Karpas-422 (cell line): ENCODE measurements at regions not wholly inside any gene's neighbourhood (a gene's known extent, or its start where the extent isn't known, plus 50 kb on each side); places are given as distances from the start of the nearest gene placed in this dataset.

ENCODE experiments used
- DNase-seq: peaks from one replicate; pipeline ENCODE4 v3.0.0-alpha.2; 2015
- H2AFZ ChIP-seq: fragments of 200-600 bp; sonication (generic); 2 replicates; pipeline ENCODE4 v1.6.1; 2014; ENCODE audit warnings: antibody characterized with exemption, low read length, mixed read lengths
- H3K27ac ChIP-seq: fragments of 200-600 bp; sonication (generic); 2 replicates; pipeline ENCODE4 v1.5.1; 2014; ENCODE audit warnings: mild to moderate bottlenecking, low read length, moderate library complexity
- H3K27me3 ChIP-seq: fragments of 200-600 bp; sonication (generic); 2 replicates; pipeline ENCODE4 v1.6.1; 2014; ENCODE audit warnings: low read length, mixed read lengths
- H3K36me3 ChIP-seq: fragments of 200-600 bp; sonication (generic); 2 replicates; pipeline ENCODE4 v1.6.1; 2014; ENCODE audit warnings: low read length, mixed read lengths; ENCODE audit not compliant: insufficient read depth
- H3K4me1 ChIP-seq: fragments of 200-600 bp; sonication (generic); 2 replicates; pipeline ENCODE4 v1.6.1; 2014; ENCODE audit warnings: mild to moderate bottlenecking, low read length, mixed read lengths
- H3K4me2 ChIP-seq: fragments of 200-600 bp; sonication (generic); 2 replicates; pipeline ENCODE4 v1.6.1; 2014; ENCODE audit warnings: low read length, low read depth, mild to moderate bottlenecking; ENCODE audit not compliant: poor library complexity, severe bottlenecking
- H3K4me3 ChIP-seq: fragments of 200-600 bp; sonication (generic); 2 replicates; pipeline ENCODE4 v1.5.1; 2014; ENCODE audit warnings: mild to moderate bottlenecking, antibody characterized with exemption, low read length, mixed read lengths
- H3K79me2 ChIP-seq: fragments of 200-600 bp; sonication (generic); 2 replicates; pipeline ENCODE4 v1.6.1; 2014; ENCODE audit warnings: mild to moderate bottlenecking, low read length, mixed read lengths
- H3K9ac ChIP-seq: fragments of 200-600 bp; sonication (generic); 2 replicates; pipeline ENCODE4 v1.6.0; 2014; ENCODE audit warnings: low read length
- H3K9me2 ChIP-seq: fragments of 200-600 bp; sonication (generic), shearing (Covaris generic); replicated peaks from 2 replicates; pipeline ENCODE4 v1.6.0; 2014; ENCODE audit warnings: mild to moderate bottlenecking, low read length, moderate library complexity; ENCODE audit not compliant: insufficient read depth
- H3K9me3 ChIP-seq: fragments of 300-700, 200-600 bp; sonication (generic); 2 replicates; pipeline ENCODE4 v1.6.1; 2014; ENCODE audit warnings: low read length, mixed read lengths
- H4K20me1 ChIP-seq: fragments of 200-600 bp; sonication (generic); 2 replicates; pipeline ENCODE4 v1.6.1; 2014; ENCODE audit warnings: mild to moderate bottlenecking, antibody characterized with exemption, low read length, low read depth; ENCODE audit not compliant: insufficient read depth

- DNase-seq = no peak
- Histone ChIP-seq H3K4me3 (no peak overlapping the region), H3K4me1 (no peaks in the 10 kb centered on the region), H3K79me2 (no peaks in the 10 kb centered on the region), H3K27ac (no peak overlapping the region), H4K20me1 (no peaks in the 10 kb centered on the region), H3K27me3 (no peaks in the 10 kb centered on the region), H3K9ac (no peak overlapping the region), H2AFZ (no peak overlapping the region), H3K4me2 (no peak overlapping the region), H3K9me3 (no peaks in the 10 kb centered on the region), H3K9me2 (no peaks in the 10 kb centered on the region), H3K36me3 (no peaks in the 10 kb centered on the region)
Measured at GRCh38 chr2:41970988-41971660, 76.7 kb upstream of the PKDCC start.

GRCh38 chr2:41972179-41972578 is 75.6 kb upstream of the PKDCC start:
- Histone ChIP-seq H3K27ac (no peak overlapping the region), H3K36me3 (no peaks in the 10 kb centered on the region), H3K9me3 (no peaks in the 10 kb centered on the region), H3K79me2 (no peaks in the 10 kb centered on the region), H4K20me1 (no peaks in the 10 kb centered on the region), H3K27me3 (no peaks in the 10 kb centered on the region), H3K9me2 (no peaks in the 10 kb centered on the region), H3K4me1 (no peaks in the 10 kb centered on the region), H2AFZ (no peak overlapping the region), H3K4me3 (no peak overlapping the region), H3K4me2 (no peak overlapping the region), H3K9ac (no peak overlapping the region)
- no peak for DNase-seq

GRCh38 chr2:41972819-41973218 is 75.0 kb upstream of the PKDCC start:
- no peaks in the 10 kb centered on the region for H3K9me3 ChIP-seq
- H3K4me1 ChIP-seq = no peaks in the 10 kb centered on the region
- no peaks in the 10 kb centered on the region for H3K36me3 ChIP-seq
- no peaks in the 10 kb centered on the region for H4K20me1 ChIP-seq
- DNase-seq = no peak
- no peaks in the 10 kb centered on the region for H3K9me2 ChIP-seq
- no peak overlapping the region for H3K27ac ChIP-seq
- no peak overlapping the region for H3K4me3 ChIP-seq
- no peak overlapping the region for H2AFZ ChIP-seq
- no peak overlapping the region for H3K4me2 ChIP-seq
- H3K27me3 ChIP-seq = no peaks in the 10 kb centered on the region
- no peaks in the 10 kb centered on the region for H3K79me2 ChIP-seq
- H3K9ac ChIP-seq = no peak overlapping the region

GRCh38 chr2:41973871-41974270 is 74.0 kb upstream of the PKDCC start:
- Histone ChIP-seq H3K9me3 (no peaks in the 10 kb centered on the region), H3K36me3 (no peaks in the 10 kb centered on the region), H3K27ac (no peak overlapping the region), H2AFZ (no peak overlapping the region), H3K27me3 (no peaks in the 10 kb centered on the region), H3K9me2 (no peaks in the 10 kb centered on the region), H3K4me1 (no peaks in the 10 kb centered on the region), H3K79me2 (no peaks in the 10 kb centered on the region), H4K20me1 (no peaks in the 10 kb centered on the region), H3K4me3 (no peak overlapping the region), H3K4me2 (no peak overlapping the region), H3K9ac (no peak overlapping the region)
- no peak for DNase-seq

- Histone ChIP-seq H3K4me2 (no peak overlapping the region), H3K4me3 (no peak overlapping the region), H2AFZ (no peak overlapping the region), H4K20me1 (no peaks in the 10 kb centered on the region), H3K9ac (no peak overlapping the region), H3K27ac (no peak overlapping the region), H3K79me2 (no peaks in the 10 kb centered on the region), H3K9me2 (no peaks in the 10 kb centered on the region), H3K36me3 (no peaks in the 10 kb centered on the region), H3K27me3 (no peaks in the 10 kb centered on the region), H3K4me1 (no peaks in the 10 kb centered on the region), H3K9me3 (no peaks in the 10 kb centered on the region)
- no peak for DNase-seq
Measured at GRCh38 chr2:41981417-41981816, 66.4 kb upstream of the PKDCC start.

GRCh38 chr2:41985573-41986095 is 62.2 kb upstream of the PKDCC start:
- Histone ChIP-seq H3K4me3 (no peak overlapping the region), H3K27ac (no peak overlapping the region), H3K79me2 (no peaks in the 10 kb centered on the region), H2AFZ (no peak overlapping the region), H3K4me2 (no peak overlapping the region), H3K36me3 (no peaks in the 10 kb centered on the region), H4K20me1 (no peaks in the 10 kb centered on the region), H3K9me2 (no peaks in the 10 kb centered on the region), H3K4me1 (no peaks in the 10 kb centered on the region), H3K9me3 (no peaks in the 10 kb centered on the region), H3K27me3 (no peaks in the 10 kb centered on the region), H3K9ac (no peak overlapping the region)
- no peak for DNase-seq

GRCh38 chr2:41989501-41990180 is 58.2 kb upstream of the PKDCC start:
- Histone ChIP-seq H3K4me3 (no peak overlapping the region), H3K36me3 (no peaks in the 10 kb centered on the region), H3K9me2 (no peaks in the 10 kb centered on the region), H3K4me1 (no peaks in the 10 kb centered on the region), H4K20me1 (no peaks in the 10 kb centered on the region), H3K27ac (no peak overlapping the region), H3K27me3 (no peaks in the 10 kb centered on the region; the same call in 1 of the 2 replicates), H3K9me3 (no peaks in the 10 kb centered on the region), H2AFZ (no peak overlapping the region), H3K9ac (no peak overlapping the region), H3K79me2 (no peaks in the 10 kb centered on the region), H3K4me2 (no peak overlapping the region)
- no peak for DNase-seq

- Histone ChIP-seq H3K9me2 (no peaks in the 10 kb centered on the region), H3K79me2 (no peaks in the 10 kb centered on the region), H3K4me1 (no peaks in the 10 kb centered on the region), H3K27me3 (no peaks in the 10 kb centered on the region; the same call in 1 of the 2 replicates), H3K4me2 (no peak overlapping the region), H4K20me1 (no peaks in the 10 kb centered on the region), H3K36me3 (no peaks in the 10 kb centered on the region), H3K9ac (no peak overlapping the region), H3K9me3 (no peaks in the 10 kb centered on the region), H2AFZ (no peak overlapping the region), H3K27ac (no peak overlapping the region), H3K4me3 (no peak overlapping the region)
- DNase-seq = no peak
Measured at GRCh38 chr2:41990245-41990644, 57.6 kb upstream of the PKDCC start.
